HG03457 (cell line): ENCODE measurements at regions not wholly inside any gene's neighbourhood (a gene's known extent, or its start where the extent isn't known, plus 50 kb on each side); places are given as distances from the start of the nearest gene placed in this dataset.
"Not testable (repeated sequence)": the region's sequence is repeated elsewhere in the genome, so short reads cannot be mapped to it uniquely, and the experiment has no call there.

Experiments
- ATAC-seq: cut with Tn5 transposase; IDR thresholded peaks from one replicate; pipeline ENCODE4 v1.9.1; 2021; ENCODE audit warnings: moderate number of reproducible peaks; ENCODE audit not compliant: unreplicated experiment

DNA sequence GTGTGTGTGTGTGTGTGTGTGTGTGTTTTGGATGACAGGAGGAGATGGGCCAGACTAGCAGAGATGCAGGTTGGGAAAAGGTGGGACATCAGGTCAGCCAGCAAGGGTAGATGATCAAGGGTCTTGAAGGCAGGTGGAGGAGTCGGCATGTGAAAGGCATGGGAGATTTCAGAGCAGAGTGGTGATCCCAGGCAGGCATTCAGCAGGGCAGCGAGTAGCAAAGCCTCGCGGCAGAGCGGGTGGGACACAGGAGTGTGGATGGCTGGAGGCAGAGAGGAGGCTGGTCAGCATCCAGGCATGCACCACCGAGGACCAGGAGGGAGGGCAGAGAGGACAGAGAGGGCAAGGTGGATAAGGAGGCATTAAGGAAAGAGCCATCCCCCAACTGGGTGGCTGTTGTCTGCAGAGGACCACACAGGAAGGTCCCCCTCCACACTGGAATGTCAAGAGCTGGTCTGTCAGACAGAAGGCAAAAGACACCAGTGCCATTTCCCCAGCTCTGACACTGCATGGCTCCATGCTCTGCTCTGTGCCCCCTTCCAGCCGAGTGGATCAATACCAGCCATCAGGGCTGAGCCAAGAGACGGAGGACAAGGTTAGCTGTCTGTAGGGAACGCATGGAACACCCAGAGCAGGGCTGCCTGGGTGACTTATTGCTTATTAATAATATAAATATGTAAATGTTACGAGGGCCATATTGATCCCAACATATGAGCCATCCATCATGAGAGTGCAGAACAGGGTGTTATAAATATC, 74.8 kb upstream of the RPL38 start:
- no peak for ATAC-seq

DNA sequence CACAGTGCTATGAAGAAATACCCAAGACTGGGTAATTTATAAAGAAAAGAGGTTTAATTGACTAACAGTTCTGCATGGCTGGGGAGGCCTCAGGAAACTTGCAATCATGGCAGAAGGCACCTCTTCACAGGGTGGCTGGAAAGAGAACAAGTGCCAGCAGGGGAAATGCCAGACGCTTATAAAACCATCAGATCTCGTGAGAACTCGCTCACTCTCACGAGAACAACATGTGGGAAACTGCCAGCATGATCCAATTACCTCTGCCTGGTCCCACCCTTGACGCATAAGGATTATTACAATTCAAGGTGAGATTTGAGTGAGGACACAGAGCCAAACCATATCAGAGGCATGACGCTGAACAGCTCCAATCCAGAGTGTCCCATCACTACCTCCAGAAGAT, 73.7 kb upstream of the RPL38 start:
- not testable (repeated sequence) for ATAC-seq

- no peak for ATAC-seq
Measured at GRCh38 chr17:74130276-74130675, 73.2 kb upstream of the RPL38 start.

GRCh38 chr17:74130841-74131240, 72.6 kb upstream of the RPL38 start:
- no peak for ATAC-seq

DNA sequence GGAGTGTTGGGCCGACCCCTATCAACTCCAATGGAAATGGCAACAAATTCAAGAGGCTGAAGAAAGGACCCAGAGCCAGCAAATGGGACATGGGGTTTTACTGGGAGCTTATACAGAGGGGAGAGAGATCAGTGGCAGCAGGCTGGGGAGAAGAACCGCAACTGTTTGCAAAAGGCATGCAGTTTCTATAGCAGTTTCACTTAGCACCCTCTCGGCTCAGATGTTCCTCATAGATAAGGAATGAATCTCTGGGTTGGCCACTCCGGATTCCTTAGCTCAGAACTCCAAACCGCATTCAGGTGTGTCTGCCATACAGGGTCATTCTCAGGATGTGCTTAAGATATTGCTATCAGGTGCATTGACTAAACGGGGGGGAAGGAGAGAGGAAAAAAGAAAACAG, 71.1 kb upstream of the RPL38 start:
- ATAC-seq: no peak

GRCh38 chr17:74133740-74134139, 69.7 kb upstream of the RPL38 start:
- no peak for ATAC-seq

GRCh38 chr17:74134234-74134633, 69.2 kb upstream of the RPL38 start:
- ATAC-seq: not testable (repeated sequence)

- ATAC-seq: no peak
Measured at GRCh38 chr17:74134991-74135390, 68.5 kb upstream of the RPL38 start.

GRCh38 chr17:74135391-74136167, 67.9 kb upstream of the RPL38 start:
- ATAC-seq: no peak

- no peak for ATAC-seq
Measured at GRCh38 chr17:74137416-74137815, 66.1 kb upstream of the RPL38 start.

DNA sequence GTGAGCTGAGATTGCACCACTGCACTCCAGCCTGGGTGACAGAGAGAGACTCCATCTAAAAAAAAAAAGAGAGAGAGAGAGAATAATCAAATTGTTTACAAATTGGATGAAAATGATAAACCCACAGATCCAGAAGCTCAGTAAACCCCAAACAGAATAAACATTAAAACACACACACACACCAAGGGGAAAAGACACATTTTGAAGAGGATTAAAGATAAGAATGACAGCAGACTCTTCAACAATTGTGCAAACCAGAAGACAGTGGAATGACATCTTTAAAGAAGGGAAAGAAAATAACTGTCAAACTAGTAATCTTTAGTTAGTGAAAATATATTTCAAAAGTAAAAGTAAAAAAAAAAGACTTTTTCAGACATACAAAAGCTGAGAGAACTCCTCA, 64.4 kb upstream of the RPL38 start:
- no peak for ATAC-seq

DNA sequence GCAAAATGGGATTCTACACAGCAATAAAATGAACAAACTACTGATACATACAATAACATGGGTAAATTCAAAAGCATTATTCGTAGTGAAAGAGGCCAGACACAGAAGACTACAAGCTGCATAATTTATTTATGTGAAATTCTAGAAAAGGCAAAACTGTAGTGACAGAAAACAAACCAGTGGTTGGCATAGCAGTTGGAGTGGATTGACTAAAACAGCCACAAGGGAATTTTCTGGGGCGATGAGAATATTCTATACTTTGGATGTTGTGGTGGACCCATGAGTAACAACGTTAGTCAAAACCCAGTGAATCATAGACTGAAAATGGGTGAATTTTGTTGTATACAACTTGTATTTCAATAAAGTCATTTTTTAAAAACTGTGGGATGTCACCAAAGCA, 63.2 kb upstream of the RPL38 start:
- no peak for ATAC-seq

DNA sequence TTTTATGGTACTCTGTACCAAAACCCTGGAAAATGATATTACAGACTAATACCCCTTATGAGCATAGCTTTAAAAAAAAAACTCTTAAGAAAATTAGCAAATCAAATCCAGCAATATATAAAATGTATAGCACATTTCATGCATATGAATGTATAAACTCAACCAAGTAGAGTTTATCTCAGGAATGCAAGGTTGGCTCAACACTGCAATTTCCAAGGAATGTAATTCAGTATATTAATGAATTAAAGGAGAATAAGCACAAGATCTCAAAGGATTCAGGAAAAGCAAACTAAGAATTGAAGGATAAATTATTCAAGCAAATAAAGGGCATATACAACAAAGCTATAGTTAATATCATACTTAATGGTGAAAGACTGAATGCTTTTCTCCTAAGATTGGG, 61.9 kb upstream of the RPL38 start:
- ATAC-seq: no peak

DNA sequence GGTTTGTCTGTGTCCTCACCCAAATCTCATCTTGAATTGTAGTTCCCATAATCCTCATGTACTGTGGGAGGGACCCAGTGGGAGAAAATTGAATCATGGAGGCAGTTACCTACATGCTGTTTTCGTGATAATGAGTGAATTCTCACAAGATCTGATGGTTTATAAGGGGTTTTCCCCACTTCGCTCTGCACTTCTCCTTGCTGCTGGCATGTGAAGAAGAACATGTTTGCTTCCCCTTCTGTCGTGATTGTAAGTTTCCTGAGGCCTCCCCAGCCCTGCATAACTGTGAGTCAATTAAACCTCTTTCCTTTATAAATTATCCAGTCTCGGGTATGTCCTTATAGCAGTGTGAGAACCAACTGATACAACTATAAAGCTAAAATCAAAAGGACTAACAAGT, 60.2 kb upstream of the RPL38 start:
- ATAC-seq: not testable (repeated sequence)

- ATAC-seq: no peak
Measured at GRCh38 chr17:74145756-74146155, 57.7 kb upstream of the RPL38 start.

- ATAC-seq: no peak
Measured at GRCh38 chr17:74146196-74146595, 57.3 kb upstream of the RPL38 start.

DNA sequence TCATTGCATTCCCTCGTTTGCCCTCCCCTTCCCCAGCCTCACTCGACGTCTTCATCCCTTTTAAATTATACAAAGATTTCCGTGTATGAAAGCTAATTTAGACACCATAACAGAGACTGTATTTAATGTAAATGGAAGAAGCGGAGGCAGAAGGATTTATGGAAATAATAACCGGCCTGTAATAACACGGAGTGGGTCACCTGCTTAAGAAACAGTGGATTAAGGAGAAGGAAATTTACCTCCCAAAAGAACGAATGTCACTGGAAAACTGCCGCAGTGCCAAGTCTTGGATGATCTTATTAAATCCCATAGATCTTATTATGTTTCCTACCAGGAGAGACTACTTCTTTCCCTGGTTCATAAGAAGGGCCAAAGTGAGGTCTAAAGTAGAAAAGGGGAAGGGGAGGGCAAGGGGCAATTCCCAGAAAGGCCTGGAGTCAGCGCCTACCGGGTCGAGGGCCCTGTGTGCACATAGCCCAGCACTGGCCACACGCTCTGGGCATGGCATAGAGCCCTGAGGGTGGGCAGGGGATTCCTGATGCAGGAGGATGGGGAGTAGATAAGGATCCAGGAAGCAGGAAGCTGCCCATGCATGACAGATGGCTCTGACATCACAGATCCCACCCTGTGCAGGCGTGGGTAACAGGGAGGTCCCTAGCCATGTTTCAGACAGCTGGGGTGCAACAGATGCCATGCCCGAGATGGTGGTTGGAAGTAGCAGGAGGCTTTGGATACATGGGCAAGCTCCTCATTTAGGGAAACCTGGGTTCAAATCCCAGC, 56.2 kb upstream of the RPL38 start:
- no peak for ATAC-seq

- no peak for ATAC-seq
Measured at GRCh38 chr17:74147966-74148365, 55.5 kb upstream of the RPL38 start.

DNA sequence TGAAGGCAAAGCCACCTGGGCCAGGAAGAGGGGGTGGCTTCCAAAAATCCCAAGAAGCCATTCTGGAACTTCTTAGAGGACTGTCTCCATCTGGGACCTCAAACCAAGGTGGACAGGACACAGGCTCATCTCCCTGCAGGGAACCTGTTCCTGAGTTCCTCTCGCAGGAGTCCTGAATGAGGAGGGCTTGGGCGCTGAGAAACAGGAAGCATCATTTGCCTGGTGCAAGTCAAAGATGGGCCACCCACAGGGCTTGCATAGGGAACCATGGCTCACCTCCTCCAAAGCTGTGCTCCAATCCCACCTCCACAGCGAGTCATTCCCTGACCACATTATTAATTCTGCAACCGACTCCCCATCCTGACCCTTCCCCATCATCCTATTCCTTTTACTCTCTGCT, 55.0 kb upstream of the RPL38 start:
- no peak for ATAC-seq

DNA sequence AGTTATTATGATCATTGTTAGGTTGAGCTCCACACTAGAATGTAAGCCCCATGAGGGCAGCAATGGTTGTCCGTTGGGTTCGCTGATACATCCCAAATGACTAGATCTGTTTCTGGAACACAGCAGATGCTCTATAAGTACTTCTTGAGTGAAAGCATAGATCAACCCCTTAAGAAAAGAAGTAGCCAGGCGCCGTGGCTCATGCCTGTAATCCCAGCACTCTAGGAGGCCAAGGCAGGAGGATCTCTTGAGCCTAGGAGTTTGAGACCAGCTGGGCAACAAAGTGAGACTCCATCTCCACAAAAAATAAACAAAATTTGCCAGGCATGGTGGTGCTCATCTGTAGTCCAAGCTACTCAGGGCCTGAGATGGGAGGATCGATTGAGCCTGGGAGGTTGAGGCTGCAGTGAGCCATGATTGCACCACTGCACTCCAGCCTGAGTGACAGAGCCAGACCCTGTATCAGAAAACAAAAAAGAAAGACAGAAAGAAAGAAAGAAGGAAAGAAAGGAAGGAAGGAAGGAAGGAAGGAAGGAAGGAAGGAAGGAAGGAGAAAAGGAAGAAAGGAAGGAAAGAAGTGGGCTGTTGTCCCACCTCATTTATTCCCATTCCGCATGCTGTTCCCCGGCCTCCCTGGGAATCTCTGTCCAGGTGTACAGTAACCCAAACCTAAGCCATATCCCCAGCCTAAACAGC, 54.4 kb upstream of the RPL38 start:
- ATAC-seq: no peak
